ENCODE measurements at regions not wholly inside any gene's neighbourhood (a gene's known extent, or its start where the extent isn't known, plus 50 kb on each side); places are given as distances from the start of the nearest gene placed in this dataset.

- no peak overlapping the region for H3K4me3 ChIP-seq
- H3K9me3 ChIP-seq (ENCODE audit: low read depth, low read length), result no peaks in the 10 kb centered on the region
- no peaks in the 10 kb centered on the region for H3K36me3 ChIP-seq (ENCODE audit: insufficient read depth, low read length)
- H3K27ac ChIP-seq, result no peak overlapping the region
- no peak for DNase-seq (ENCODE audit: low read depth, low spot score)
- no peak for TF ChIP-seq EZH2 (IDR thresholded peaks at IDR 0.05)
- no peak for TF ChIP-seq POLR2AphosphoS5 (IDR thresholded peaks at IDR 0.05; ENCODE audit: borderline replicate concordance, low read depth, low read length)
- TF ChIP-seq FOXP2 (optimal IDR thresholded peaks at IDR 0.05; ENCODE audit: control extremely low read depth, extremely low read length, insufficient read depth), result no peak
- H3K9ac ChIP-seq (ENCODE audit: insufficient read length), result no peak overlapping the region
Measured at GRCh38 chr4:62872856-62873255, 1536.4 kb downstream of the TECRL start.

- H3K9ac ChIP-seq (ENCODE audit: insufficient read length), result no peak overlapping the region
- no peaks in the 10 kb centered on the region for H3K9me3 ChIP-seq (ENCODE audit: low read depth, low read length)
- no peak for DNase-seq (ENCODE audit: low read depth, low spot score)
- TF ChIP-seq FOXP2 (optimal IDR thresholded peaks at IDR 0.05; ENCODE audit: control extremely low read depth, extremely low read length, insufficient read depth) (no peak), EZH2 (IDR thresholded peaks at IDR 0.05) (no peak), POLR2AphosphoS5 (IDR thresholded peaks at IDR 0.05; ENCODE audit: borderline replicate concordance, low read depth, low read length) (no peak)
- H3K36me3 ChIP-seq (ENCODE audit: insufficient read depth, low read length), result no peaks in the 10 kb centered on the region
- no peak overlapping the region for H3K27ac ChIP-seq
- no peak overlapping the region for H3K4me3 ChIP-seq
Measured at GRCh38 chr4:62871078-62871477, 1538.2 kb downstream of the TECRL start.

DNA sequence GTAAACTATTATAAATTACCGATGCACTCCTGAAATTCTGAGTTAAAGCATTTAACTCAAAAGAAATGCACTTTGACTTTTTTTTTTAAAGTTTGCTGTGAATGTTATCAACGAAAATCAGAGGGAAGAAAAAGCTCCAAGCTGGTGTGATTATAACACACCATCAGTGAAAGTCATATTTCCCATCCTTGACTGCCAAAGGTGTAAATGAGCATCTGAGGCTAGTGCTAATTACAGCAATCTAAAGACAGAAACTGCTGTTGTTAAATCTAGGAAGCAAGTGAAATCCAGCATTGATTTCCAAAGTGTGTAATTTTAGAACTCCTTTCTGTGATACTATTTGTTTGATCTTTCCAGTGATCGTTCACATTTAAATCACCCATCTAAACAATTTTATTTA lies 1538.8 kb downstream of the TECRL start:
- Histone ChIP-seq H3K9me3 (ENCODE audit: low read depth, low read length) (no peaks in the 10 kb centered on the region), H3K27ac (no peak overlapping the region), H3K9ac (ENCODE audit: insufficient read length) (no peak overlapping the region), H3K36me3 (ENCODE audit: insufficient read depth, low read length) (no peaks in the 10 kb centered on the region), H3K4me3 (no peak overlapping the region)
- TF ChIP-seq POLR2AphosphoS5 (IDR thresholded peaks at IDR 0.05; ENCODE audit: borderline replicate concordance, low read depth, low read length) (no peak), EZH2 (IDR thresholded peaks at IDR 0.05) (no peak), FOXP2 (optimal IDR thresholded peaks at IDR 0.05; ENCODE audit: control extremely low read depth, extremely low read length, insufficient read depth) (no peak)
- no peak for DNase-seq (ENCODE audit: low read depth, low spot score)

GRCh38 chr4:62865261-62865660 lies 1544.0 kb downstream of the TECRL start:
- Histone ChIP-seq H3K36me3 (ENCODE audit: insufficient read depth, low read length) (no peaks in the 10 kb centered on the region), H3K27ac (no peak overlapping the region), H3K4me3 (no peak overlapping the region), H3K9ac (ENCODE audit: insufficient read length) (no peak overlapping the region), H3K9me3 (ENCODE audit: low read depth, low read length) (no peaks in the 10 kb centered on the region)
- no peak for DNase-seq (ENCODE audit: low read depth, low spot score)
- no peak for TF ChIP-seq FOXP2 (optimal IDR thresholded peaks at IDR 0.05; ENCODE audit: control extremely low read depth, extremely low read length, insufficient read depth)
- TF ChIP-seq EZH2 (IDR thresholded peaks at IDR 0.05), result no peak
- TF ChIP-seq POLR2AphosphoS5 (IDR thresholded peaks at IDR 0.05; ENCODE audit: borderline replicate concordance, low read depth, low read length), result no peak

- Histone ChIP-seq H3K27ac (no peak overlapping the region), H3K36me3 (ENCODE audit: insufficient read depth, low read length) (no peaks in the 10 kb centered on the region), H3K9me3 (ENCODE audit: low read depth, low read length) (no peaks in the 10 kb centered on the region), H3K9ac (ENCODE audit: insufficient read length) (no peak overlapping the region), H3K4me3 (no peak overlapping the region)
- TF ChIP-seq FOXP2 (optimal IDR thresholded peaks at IDR 0.05; ENCODE audit: control extremely low read depth, extremely low read length, insufficient read depth) (no peak), POLR2AphosphoS5 (IDR thresholded peaks at IDR 0.05; ENCODE audit: borderline replicate concordance, low read depth, low read length) (no peak), EZH2 (IDR thresholded peaks at IDR 0.05) (no peak)
- no peak for DNase-seq (ENCODE audit: low read depth, low spot score)
Measured at GRCh38 chr4:62849696-62850095, 1559.6 kb downstream of the TECRL start.

- Histone ChIP-seq H3K9me3 (ENCODE audit: low read depth, low read length) (no peaks in the 10 kb centered on the region), H3K27ac (no peak overlapping the region), H3K9ac (ENCODE audit: insufficient read length) (no peak overlapping the region), H3K36me3 (ENCODE audit: insufficient read depth, low read length) (no peaks in the 10 kb centered on the region), H3K4me3 (no peak overlapping the region)
- no peak for TF ChIP-seq EZH2 (IDR thresholded peaks at IDR 0.05)
- DNase-seq (ENCODE audit: low read depth, low spot score), result no peak
Measured at GRCh38 chr4:62835631-62836030, 1573.6 kb downstream of the TECRL start.

GRCh38 chr4:62822306-62822705 lies 1586.9 kb downstream of the TECRL start:
- no peaks in the 10 kb centered on the region for H3K36me3 ChIP-seq (ENCODE audit: insufficient read depth, low read length)
- no peak for DNase-seq (ENCODE audit: low read depth, low spot score)
- no peak overlapping the region for H3K9ac ChIP-seq (ENCODE audit: insufficient read length)
- no peak overlapping the region for H3K4me3 ChIP-seq
- no peak overlapping the region for H3K27ac ChIP-seq
- TF ChIP-seq POLR2AphosphoS5 (IDR thresholded peaks at IDR 0.05; ENCODE audit: borderline replicate concordance, low read depth, low read length), result no peak
- no peak for TF ChIP-seq EZH2 (IDR thresholded peaks at IDR 0.05)
- no peak for TF ChIP-seq FOXP2 (optimal IDR thresholded peaks at IDR 0.05; ENCODE audit: control extremely low read depth, extremely low read length, insufficient read depth)
- no peaks in the 10 kb centered on the region; the same call in 1 of the 2 replicates for H3K9me3 ChIP-seq (ENCODE audit: low read depth, low read length)

GRCh38 chr4:62816566-62816965 lies 1592.7 kb downstream of the TECRL start:
- H3K4me3 ChIP-seq, result no peak overlapping the region
- DNase-seq (ENCODE audit: low read depth, low spot score), result no peak
- H3K27ac ChIP-seq, result no peak overlapping the region

DNA sequence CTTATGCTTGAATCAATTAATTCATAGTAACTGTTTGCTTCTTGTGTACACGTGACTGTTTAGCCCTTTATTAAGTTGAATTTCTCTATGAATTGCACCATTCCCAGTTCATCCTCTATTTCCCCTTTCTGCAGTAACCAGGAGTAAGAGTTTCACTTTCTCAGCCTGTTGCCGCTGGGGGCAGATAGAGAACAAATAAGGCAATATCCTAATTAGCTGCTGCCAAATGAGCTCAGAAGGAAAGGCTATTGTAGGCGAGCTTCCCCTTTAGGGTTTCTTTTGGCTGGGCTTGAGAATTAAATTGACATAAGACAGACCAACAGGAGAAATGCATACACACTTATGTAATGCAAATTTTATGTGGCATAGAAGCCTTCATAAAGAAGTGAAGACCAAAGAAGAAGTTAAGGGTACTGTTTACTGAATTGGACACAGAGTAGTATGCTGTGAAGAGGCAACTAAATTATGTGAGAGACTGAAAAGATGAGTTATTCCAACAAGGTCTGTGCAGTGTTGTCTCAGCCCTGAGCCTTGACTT lies 1594.7 kb downstream of the TECRL start:
- no peak overlapping the region for H3K9ac ChIP-seq (ENCODE audit: insufficient read length)
- DNase-seq (ENCODE audit: low read depth, low spot score), result no peak
- no peaks in the 10 kb centered on the region for H3K9me3 ChIP-seq (ENCODE audit: low read depth, low read length)
- no peaks in the 10 kb centered on the region for H3K36me3 ChIP-seq (ENCODE audit: insufficient read depth, low read length)
- H3K4me3 ChIP-seq, result no peak overlapping the region
- TF ChIP-seq FOXP2 (optimal IDR thresholded peaks at IDR 0.05; ENCODE audit: control extremely low read depth, extremely low read length, insufficient read depth) (no peak), EZH2 (IDR thresholded peaks at IDR 0.05) (no peak), POLR2AphosphoS5 (IDR thresholded peaks at IDR 0.05; ENCODE audit: borderline replicate concordance, low read depth, low read length) (no peak)
- H3K27ac ChIP-seq, result no peak overlapping the region

More at GRCh38 chr4:62816566-62816965, 1592.7 kb downstream of the TECRL start:
- Histone ChIP-seq H3K9me3 (ENCODE audit: low read depth, low read length) (no peaks in the 10 kb centered on the region), H3K36me3 (ENCODE audit: insufficient read depth, low read length) (no peaks in the 10 kb centered on the region), H3K9ac (ENCODE audit: insufficient read length) (no peak overlapping the region)
- TF ChIP-seq FOXP2 (optimal IDR thresholded peaks at IDR 0.05; ENCODE audit: control extremely low read depth, extremely low read length, insufficient read depth) (no peak), POLR2AphosphoS5 (IDR thresholded peaks at IDR 0.05; ENCODE audit: borderline replicate concordance, low read depth, low read length) (no peak), EZH2 (IDR thresholded peaks at IDR 0.05) (no peak)

All from SK-N-MC (cell line).